ENCODE measurements at regions not wholly inside any gene's neighbourhood (a gene's known extent, or its start where the extent isn't known, plus 50 kb on each side); places are given as distances from the start of the nearest gene placed in this dataset.

DNA sequence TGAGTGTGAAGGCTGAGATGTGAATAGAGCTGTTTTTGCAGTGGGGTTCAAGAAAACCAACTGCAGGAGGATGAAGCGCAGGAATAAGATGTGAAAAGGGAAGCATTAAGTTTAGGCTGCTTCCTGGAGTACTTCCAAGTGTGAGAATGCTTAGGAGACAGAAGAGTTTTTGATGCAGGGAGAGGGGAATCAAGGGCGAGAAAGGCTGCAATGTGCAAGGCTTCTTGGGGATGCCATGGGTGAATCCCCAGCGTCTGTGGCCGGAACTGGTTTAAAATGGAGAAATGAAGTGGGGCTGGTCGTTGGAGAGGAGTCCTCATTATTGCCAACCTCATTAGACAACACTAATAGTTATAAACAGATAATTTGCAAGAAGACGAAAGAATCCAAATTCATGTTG, 764.9 kb downstream of the LIG4 start:
- no peak for DNase-seq (ENCODE audit: extremely low read depth in 1 of 2, low read depth in 1 of 2)

DNA sequence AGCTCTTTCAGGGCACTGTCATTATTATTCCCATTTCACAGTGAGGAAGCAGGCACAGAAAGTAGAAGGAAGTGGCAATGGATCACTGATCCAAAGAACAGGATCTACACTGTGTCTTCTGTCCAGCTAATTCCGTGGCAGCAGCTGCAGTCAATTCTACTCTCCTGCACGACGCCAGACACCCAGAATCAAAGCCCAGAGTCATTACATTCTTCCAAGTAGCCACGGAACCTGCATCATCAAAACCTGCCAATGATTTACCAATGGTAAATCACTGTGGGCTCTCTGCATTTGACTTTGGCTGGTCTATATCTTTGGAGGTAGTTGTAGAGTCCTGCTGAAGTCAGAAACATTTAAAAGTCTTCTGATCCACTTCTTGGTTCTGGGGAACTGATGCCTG, 767.7 kb downstream of the LIG4 start:
- DNase-seq (ENCODE audit: extremely low read depth in 1 of 2, low read depth in 1 of 2): no peak

DNA sequence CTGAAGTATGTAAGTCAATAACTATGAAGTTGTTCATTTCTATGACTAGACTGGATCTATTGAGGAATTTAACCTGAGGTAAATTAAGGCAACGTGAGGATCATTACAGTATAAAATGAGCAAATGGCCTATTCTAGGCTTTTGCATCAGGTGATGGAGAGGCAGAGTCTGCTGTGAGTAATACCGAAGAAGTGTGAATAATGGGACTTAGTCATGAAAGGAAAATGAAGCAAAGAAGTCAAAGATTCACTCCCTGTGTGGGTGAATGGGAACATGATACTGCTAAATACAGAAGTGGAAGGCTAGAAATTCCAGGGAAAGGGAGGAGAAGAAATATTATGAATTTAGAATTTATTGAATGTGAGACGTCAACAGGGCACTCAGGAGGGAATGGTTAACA, 774.1 kb downstream of the LIG4 start:
- no peak for DNase-seq (ENCODE audit: extremely low read depth in 1 of 2, low read depth in 1 of 2)

DNA sequence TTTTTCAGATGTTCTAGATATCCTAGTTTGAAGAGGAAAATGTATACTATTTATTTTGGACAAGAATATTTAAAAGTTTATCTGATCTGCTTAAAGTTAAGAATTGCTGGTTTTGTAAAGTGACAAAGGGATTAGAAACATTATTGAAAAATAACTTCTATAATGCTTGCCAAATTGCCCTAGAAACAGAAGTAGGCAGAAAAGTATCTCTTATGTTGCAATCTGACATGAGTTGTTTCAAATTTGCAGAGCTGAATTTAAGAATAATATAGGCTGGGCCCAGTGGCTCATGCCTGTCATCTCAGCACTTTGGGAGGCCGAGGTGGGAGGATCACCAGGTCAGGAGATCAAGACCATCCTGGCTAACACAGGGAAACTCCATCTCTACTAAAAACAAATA, 777.1 kb downstream of the LIG4 start:
- no peak for DNase-seq (ENCODE audit: extremely low read depth in 1 of 2, low read depth in 1 of 2)

DNA sequence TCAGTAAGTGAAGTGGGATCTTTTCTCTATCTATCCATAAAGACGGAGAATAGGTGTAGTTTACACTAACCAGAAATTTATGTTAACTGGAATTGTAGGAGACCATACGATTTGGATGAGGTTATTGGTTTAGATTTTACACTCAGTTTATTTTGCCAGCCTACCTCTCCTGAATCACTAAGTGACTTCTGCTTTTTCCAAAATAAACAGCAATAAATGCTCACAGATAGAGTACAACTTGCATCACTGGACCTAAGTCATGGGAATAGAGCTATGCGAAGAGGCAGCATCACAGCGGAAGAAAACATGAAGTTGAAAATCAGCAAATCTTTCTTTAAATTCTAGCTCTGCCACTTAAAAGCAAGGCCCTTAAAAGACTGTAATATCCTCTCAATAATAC, 781.0 kb downstream of the LIG4 start:
- DNase-seq (ENCODE audit: extremely low read depth in 1 of 2, low read depth in 1 of 2): no peak

DNA sequence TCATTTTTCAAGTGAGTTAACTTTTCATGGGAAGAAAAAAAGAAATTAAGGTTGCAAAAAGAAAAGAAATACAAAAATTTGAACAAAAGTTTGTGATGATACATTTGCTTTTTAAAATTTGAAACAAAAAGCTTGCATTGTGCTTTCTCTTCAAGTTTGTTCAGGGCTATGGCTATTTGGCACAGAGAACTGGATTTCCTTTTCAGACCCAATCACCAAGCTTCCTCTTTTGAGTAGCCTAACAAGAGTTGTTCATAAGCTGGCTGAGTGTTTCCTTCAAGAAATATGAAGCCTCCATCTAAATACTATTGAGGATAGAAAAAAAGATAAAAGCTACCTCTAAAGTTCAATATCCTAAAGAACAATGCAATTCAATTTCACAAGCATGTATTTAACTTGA, 787.8 kb downstream of the LIG4 start:
- no peak for DNase-seq (ENCODE audit: extremely low read depth in 1 of 2, low read depth in 1 of 2)

DNA sequence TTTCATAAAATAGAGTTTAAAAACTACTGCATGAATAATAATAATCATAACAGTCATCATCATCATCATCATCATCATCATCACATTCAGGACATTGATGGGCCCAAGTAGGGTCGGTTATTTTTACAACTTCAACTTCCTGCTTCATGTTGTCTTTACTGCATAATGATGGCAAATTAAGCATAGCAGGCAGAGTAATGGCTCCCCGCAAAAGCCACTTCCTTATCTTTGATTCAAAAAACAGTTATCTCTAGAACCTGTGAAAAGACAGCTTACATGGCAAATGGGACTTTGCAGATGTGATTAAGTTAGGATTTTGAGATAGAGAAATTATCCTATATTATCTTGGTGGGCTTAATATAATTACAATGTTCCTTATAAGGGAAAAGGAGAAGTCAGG, 792.9 kb downstream of the LIG4 start:
- no peak for DNase-seq (ENCODE audit: extremely low read depth in 1 of 2, low read depth in 1 of 2)

DNA sequence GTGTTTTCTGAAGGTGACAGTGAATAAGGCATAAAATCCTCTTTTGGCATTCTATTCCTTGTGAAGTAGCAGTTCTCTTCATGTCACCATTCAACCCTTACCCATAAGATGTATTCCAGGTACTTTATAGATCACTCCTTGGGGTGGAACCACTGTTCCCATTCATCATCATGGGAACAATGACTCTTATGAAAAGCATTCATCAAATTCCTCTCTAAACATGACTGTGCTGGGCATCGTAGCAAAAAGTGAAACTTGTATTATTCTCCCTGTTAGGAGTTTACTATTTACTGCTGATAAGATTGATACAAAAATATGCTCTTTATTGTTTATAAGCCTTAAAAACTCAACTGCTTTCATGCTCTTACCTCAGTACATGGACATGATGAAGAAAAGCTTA, 793.4 kb downstream of the LIG4 start:
- DNase-seq (ENCODE audit: extremely low read depth in 1 of 2, low read depth in 1 of 2): no peak

DNA sequence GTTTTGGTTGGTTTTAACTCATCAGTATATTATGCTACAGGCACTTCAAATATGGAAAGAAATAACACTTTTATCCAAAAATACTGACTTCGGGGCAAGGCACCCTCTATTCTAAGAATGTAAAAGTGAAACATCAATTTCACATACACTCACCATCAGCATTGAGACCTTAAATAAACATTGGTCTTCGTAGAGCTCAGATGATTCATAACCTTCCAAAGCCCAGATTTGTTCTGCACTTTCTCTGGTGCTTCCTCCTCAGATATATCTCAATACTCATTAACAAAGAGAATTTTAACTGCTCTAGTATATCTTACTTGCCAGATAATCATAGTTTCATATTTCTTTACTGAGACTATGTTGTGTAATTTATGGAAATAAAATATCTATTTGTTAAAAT, 794.3 kb downstream of the LIG4 start:
- no peak for DNase-seq (ENCODE audit: extremely low read depth in 1 of 2, low read depth in 1 of 2)

DNA sequence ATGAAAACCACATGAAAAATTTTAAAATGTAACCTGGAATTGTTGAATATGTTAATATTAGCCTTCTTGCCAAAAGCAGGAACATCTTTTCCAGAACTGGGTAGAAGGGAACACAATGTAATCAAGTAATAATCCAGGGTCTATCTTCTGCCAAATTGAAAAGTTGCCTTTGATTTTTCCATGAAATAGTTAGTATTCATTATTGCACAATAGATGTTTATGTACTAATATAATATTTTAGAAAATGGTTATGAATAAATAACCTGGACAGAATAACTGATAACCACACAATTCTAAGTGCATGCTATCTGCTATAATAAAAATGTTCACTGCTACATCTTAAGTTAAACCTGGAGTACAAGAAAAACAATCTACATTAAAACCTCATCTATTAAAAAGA, 802.3 kb downstream of the LIG4 start:
- DNase-seq (ENCODE audit: extremely low read depth in 1 of 2, low read depth in 1 of 2): no peak

DNA sequence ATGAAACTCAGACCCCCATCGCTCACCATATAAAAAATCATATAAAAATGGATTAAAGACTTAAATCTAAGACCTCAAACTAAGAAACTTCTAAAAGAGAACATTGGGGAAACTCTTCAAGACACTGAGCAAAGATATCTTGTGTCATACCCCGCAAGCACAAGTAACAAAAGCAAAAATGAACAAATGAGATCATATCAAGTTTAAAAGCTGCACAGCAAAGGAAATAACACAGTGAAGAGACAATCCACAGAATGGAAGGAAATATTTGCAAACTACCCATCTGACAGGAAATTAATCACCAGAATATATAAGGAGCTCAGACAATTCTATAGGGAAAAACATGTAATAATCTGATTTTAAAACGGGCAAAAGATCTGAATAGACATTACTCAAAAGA, 808.3 kb downstream of the LIG4 start:
- no peak for DNase-seq (ENCODE audit: extremely low read depth in 1 of 2, low read depth in 1 of 2)

DNA sequence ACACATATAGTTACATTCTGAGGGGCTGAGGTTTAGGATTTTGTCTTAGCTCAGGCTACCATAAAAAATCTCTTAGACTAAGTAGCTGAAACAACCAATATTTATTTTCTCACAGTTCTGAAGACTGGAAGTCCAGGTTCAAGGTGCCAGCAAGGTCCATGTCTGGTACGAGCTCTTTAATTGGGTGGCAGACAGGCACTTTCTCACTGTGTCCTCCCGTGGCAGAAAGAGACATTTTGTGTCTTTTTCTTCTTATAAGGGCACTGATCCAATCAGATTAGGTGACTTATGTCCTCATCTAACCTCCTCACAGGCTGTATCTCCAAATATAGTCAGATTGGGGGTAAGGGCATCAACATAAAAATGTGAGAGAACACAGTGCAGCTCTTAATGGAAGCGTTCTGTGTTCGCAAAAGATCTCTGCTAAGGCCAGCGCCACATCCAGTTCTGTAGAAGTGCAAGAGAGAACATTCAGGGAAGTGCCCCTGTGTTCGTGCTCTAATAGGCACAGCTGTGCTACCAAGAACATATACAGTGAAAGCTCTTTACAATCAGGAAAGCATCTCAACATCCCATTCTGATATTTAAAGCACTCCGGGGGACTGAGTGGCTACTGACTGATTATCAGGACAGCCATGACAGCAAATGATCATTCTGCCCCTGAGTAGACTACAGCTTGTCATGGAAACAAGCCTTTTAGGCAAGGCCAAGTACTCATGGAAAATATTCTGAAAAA, 819.2 kb downstream of the LIG4 start:
- no peak for DNase-seq (ENCODE audit: extremely low read depth in 1 of 2, low read depth in 1 of 2)

DNA sequence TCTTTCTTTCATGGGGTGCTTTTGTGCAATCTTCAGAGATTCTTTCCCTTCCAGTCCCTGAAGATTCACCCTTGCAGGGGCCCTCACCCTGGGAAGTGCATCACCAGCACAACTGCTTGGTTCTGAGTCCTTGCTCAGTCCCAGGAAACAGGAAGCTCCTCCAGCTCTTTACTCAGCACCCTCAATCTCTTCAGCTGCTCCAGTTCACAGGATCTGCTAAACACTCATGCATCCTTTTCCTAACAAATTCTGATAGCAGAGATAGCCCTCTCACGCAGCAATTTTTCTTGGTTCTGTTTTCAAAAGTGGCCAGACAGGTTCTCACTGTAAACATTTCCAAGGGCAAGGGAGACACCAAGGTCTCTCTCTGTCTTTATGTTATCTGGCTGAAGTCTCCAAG, 823.1 kb downstream of the LIG4 start:
- DNase-seq (ENCODE audit: extremely low read depth in 1 of 2, low read depth in 1 of 2): no peak

DNA sequence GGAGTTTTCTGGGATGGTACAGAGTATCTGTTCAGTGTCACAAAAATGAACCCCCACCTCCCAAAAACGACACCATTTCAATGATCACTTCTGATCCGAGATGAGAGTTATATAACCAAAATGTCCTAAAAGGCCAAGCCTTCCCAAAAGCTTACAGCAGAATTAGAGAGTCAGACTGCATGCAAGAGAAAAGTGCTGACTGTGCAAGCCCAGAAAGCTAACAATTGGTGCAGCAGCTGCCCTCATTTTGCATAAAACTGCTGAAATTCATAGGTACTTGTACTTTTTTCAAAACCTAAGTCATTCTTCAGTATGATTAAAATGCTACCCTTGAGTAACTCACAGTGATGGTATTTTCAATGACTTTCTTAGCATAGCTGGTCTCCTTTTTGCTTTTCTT, 819.6 kb upstream of the ARGLU1 start:
- DNase-seq (ENCODE audit: extremely low read depth in 1 of 2, low read depth in 1 of 2): no peak

DNA sequence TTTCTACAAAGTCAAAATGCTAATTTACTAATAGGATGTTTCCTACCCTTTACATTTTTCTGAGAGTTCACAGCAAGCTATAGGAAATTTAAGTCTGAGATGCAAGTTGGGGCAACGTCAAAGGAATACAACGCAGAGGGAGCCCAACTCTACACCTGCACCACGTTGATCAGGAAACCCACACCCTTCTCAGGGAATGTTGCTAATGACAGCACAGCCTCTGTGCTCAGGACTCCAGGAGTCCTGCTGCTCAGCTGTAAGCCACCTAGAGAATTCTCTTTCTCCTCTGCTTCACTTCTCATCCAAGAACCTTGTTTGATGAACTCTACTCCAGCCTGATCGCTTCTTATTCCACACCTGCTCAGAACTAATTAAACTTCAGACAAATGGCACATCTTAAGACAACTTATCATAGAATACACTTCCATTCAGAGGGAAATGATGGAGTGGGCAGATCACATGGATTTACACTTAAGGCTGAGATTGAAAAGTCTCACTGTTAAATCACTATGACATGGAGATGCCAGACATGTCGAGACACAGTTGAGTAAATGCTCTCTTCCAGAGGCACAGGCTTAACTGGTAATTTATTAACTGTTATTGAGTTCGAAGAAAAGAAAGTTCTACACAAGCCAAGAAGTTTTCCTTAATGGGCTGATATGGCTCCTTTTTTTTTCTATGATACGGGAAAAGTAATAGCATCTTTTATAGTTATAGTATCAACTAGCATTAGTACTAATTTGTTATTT, 811.6 kb upstream of the ARGLU1 start:
- no peak for DNase-seq (ENCODE audit: extremely low read depth in 1 of 2, low read depth in 1 of 2)

DNA sequence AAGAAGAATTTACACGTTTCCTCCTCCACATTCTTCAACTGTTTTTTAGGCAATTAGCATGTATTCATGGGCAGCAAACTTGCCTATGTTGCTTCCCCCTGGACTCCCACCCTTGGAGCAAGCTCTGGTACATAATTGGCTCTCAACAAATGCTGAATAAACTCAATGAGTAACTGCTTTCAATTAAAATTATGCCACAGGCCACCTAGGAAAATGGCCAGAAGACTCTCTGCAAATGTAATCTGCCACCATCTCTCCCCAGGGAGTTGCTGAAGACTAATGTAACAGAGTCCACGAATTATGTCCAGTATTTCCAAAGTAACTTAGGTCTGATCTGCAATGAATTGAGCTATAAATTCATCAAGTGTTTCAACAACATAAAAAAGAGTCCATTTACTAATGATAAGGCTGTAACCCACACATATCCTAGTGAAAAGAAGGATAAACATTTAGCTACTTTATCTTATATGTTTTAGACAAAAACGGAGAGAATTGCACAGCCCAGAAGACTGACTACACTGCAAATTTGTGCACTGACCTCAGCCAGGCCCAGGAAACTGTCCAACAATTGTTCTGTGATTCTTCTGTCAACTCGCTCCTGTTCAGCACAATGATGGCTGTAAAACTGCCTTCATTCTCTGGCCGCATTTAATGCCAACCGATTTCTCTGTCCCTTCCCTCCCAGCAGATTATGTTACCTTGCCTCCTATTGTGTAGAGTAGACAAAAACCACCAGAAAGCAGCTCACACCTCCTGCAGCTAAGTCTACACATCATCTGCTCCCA, 808.6 kb upstream of the ARGLU1 start:
- no peak for DNase-seq (ENCODE audit: extremely low read depth in 1 of 2, low read depth in 1 of 2)

DNA sequence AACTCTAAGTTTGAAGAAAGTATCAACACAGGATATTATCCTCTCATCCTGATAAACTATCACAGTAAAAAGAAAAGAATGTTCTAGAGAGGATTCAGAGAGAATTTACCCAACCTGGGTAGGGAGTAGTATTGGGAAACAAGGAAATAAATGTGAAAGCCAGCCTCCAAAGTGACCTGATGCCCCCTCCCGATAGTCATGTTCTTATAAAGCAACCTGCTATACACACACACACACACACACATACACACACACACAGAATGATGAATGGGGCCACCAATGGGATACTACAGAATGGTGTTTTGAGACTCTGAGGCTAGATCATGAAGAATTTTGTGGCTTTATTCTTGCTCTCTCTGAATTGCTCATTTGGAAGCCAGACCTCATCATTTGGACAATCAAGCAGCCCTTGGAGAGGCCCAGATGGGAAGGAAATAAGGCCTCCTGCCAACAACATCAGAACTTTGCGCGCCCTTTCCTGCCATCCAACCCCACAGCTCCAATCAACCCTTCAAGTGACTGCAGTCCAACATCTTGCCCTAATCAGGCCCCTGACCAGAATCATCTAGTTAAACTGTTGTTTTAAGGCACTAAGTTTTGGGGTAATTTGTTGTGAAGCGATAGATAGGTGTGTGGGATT, 807.9 kb upstream of the ARGLU1 start:
- no peak for DNase-seq (ENCODE audit: extremely low read depth in 1 of 2, low read depth in 1 of 2)

DNA sequence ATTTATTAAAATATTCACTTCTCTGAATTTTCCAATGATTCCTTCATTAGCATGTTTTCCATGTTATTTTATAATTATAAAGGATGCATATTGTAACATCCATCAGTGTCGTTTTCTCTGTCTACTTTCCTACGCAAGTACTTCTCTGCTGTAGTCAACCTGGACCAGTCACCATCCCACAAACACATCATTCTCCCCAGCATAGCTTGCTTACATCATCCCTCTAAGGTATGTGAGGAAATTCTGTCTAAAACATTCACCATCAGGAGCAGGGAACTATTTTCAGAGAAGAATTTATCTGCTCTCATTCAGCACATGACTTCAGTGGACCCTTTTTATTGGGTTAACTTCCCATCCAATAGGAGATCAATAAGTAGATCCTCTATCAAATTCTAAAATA, 806.1 kb upstream of the ARGLU1 start:
- DNase-seq (ENCODE audit: extremely low read depth in 1 of 2, low read depth in 1 of 2): no peak

DNA sequence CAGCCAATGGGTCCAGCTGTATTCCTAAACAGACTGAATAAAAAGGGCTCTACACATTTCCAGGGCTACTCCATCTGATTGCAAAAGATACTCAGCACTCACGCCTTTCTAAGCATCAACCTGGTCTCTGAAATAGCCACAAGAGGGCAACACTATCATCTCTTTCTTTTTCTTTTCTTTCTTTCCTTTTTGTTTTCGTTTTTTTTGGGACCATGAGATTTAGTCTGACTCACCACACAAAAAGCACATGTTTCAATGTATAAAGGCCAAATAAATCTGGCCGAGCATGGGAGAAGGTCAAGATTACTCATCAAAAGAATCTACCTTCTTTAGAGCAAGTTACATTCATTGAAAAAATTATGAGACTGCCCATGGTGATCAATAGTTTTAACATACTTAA, 805.6 kb upstream of the ARGLU1 start:
- DNase-seq (ENCODE audit: extremely low read depth in 1 of 2, low read depth in 1 of 2): no peak

DNA sequence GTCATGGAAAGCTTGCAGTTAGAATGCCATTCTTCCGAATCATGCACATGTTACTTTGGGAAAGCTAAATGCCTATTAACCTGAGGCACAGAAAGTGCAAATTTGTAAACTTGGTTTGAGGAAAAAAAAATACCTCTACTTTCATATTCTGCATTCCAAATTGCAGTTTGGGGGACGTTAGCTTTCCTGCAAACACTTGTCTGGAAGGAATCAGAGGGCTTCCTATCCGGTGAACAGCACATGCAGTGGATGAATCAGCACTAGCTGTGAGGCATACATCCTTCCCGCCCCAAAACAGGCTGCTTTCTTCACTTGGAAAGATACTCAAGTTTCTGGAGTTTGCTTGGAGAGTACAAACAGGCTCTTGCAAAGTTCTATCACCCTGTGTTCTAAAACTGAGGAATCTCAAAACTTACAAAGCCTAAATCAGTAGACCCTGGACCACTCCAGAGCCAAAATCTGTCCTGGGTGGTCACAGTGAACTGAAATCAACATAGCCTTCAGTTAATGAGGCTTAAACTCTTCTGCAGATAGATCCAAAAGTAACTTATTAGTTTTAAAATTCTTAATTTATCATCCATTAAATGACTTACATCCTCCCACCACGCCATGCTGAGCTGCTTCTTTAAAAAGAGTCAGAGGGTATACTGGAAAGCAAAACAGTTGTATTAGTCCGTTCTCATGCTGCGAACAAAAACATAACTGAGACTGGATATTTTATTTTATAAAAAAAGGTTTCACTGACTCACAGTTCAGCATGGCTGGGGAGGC, 802.3 kb upstream of the ARGLU1 start:
- no peak for DNase-seq (ENCODE audit: extremely low read depth in 1 of 2, low read depth in 1 of 2)

DNA sequence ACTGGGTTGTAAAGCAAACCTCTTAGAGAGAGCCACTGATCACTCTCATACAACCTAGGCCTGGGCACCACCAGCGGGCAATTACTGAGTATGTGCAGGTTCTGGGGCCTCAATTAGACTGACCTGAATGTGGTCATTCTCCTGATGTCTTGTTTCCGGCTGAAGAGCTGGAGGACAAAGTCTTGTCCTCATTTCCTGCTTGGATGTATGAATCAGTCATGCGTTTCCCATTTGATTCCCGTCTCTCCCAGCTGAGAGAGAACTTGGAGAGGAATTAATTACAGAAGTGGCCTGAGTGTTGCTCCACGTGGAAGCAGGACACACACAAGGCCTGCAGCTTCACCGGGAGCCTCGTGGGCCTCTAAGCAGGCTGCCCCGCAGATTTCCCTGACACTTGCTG, 799.3 kb upstream of the ARGLU1 start:
- DNase-seq (ENCODE audit: extremely low read depth in 1 of 2, low read depth in 1 of 2): no peak
